Stimulated activated CD4-positive, alpha-beta T cell treated with anti-CD3 and anti-CD28 coated beads, Interleukin-1b, Interleukin-23, amount 100 ng/mL, for 24 hours (primary cell): ENCODE measurements at regions not wholly inside any gene's neighbourhood (a gene's known extent, or its start where the extent isn't known, plus 50 kb on each side); places are given as distances from the start of the nearest gene placed in this dataset.

ENCODE experiments used
- DNase-seq, 4 experiments: peaks; one replicate each; pipeline ENCODE4 v3.0.0-alpha.2; 2020; ENCODE audit warnings: low read depth in 4 of 4, low spot score in 1 of 4

GRCh38 chr1:218525451-218526197 is 180.5 kb downstream of the TGFB2 start:
- no peak for DNase-seq

- DNase-seq: no peak
Observed at GRCh38 chr1:218526198-218526580, 181.1 kb downstream of the TGFB2 start.

GRCh38 chr1:218527737-218528136 is 182.6 kb downstream of the TGFB2 start:
- DNase-seq: no peak

GRCh38 chr1:218529646-218530300 is 184.6 kb downstream of the TGFB2 start:
- no peak for DNase-seq

GRCh38 chr1:218531936-218532335 is 186.8 kb downstream of the TGFB2 start:
- no peak for DNase-seq

DNA sequence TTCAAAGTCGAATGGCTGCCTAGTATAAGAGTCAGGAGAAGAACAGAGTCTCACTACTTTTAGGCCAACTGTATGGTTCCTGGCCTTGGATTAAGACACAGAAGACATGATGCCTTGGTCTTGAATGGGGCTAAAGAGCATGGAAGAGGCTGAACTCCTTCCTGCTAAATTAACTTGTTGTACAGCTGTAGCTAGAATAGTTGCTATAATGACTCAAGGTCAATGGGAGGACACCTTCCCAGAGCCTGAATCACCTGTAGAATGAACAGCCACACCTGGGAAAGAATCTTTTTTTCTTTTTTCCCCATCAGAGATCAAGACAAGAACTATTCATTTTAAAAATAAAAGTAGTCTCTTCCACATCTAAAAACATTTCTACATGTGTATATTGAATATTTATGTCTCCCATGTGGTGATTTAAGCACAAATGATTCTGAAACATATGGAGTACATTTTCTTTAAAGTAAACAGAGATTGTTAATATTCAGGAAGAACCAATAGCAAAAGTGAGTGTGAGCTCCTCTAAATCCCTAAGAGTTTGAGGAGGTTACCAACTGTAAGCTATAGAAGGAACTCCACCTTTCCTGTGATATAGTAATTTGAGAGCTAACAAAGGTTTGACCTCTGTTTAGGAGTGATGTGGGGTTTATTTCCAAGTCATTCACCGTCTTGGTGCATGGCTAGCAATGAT is 191.3 kb downstream of the TGFB2 start:
- DNase-seq: no peak

GRCh38 chr1:218537122-218537913 is 192.2 kb downstream of the TGFB2 start:
- no peak for DNase-seq

GRCh38 chr1:218538341-218538740 is 193.2 kb downstream of the TGFB2 start:
- no peak for DNase-seq

DNA sequence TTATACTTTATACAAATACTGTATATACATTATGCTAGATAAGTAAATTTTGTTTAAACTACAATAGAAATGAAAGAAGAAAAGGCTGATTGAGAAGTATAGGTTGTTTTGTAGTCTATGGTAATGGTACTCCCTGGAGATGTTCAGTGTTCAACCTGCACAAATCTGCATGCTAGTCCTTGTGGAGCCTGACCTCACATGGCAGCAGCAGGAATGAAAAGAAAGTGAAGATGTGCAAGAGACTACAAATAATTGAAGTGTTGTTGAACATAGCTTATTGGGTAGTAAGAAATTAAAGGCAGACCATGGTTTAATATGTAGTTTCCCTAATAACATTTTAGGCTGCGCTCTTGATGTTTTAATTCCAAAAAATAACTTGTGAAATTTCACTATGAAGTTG is 201.2 kb downstream of the TGFB2 start:
- no peak for DNase-seq

DNA sequence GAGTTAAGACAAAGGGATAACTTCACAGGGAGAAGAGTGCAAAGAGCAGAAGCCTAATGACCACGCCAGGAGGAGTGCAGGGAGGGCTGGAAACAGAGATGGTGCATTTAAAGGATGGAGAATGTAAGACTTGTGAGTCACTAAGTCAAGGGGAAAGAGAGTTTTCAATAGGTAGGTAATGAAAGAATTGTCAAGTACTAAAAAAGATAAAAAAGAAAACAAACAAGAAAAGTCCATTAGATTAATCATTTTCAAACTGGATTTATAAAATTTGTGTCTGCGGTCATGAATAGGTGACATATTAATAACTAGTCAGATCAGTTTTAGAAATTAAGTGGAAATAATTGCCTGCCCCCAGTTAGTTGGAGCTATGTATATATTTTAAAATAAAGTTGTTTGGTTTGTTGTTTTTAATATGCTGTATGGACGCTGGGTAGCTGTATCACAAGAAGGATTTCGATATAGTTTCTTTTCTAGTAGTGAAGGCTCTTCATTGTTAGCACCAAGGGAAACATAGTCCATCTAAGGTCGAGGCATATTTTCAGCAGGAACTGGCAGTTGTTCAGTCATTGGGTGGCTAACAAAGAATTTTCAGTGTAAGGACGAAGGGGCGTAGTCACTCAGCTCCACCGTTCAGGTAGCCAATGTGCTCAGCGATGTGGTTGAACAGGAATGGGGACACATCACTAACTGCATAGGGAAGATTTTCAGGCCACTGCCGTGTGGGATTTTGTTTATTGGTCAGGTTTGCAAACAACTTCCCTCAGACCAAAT is 203.0 kb downstream of the TGFB2 start:
- no peak for DNase-seq

GRCh38 chr1:218548764-218549163 is 203.6 kb downstream of the TGFB2 start:
- no peak for DNase-seq

DNA sequence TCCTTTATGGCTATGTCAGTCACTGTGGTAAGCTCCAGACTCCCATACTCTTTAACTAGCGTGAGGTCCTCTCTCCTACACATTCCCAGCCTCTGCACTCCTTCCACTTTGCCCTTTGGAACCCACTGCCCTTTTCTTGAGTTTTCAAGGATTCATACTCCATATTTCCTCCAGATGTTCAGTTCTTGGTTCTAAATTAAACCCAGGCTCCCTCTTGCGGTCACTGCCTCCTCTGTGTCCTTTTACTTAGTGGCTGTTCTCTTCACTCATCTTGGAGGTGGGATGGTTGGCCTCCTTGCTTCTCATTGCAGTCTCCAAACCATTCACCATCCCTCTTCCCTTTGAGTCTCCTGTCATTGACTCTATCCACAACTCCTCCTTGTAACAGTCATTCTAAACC is 208.1 kb downstream of the TGFB2 start:
- DNase-seq: no peak

DNA sequence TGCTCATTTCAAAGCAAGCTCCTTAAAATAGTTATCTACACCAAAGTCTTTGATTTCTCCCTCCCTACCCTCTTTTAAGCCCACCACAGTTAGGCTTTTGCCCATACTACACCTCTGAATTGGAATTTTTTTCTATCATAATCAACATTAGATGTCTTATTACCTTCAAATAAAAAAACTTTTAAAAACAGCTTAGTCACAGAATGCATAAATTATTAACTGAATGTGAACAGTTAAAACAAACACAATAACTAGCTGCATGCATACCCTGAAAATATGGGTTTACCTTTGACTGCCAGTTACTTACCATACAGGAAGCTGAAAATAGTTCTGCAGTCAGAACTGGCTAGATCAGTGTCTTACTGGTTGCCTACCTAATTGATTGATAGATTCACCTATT is 210.9 kb downstream of the TGFB2 start:
- no peak for DNase-seq

GRCh38 chr1:218557731-218558130 is 212.6 kb downstream of the TGFB2 start:
- DNase-seq: no peak

DNA sequence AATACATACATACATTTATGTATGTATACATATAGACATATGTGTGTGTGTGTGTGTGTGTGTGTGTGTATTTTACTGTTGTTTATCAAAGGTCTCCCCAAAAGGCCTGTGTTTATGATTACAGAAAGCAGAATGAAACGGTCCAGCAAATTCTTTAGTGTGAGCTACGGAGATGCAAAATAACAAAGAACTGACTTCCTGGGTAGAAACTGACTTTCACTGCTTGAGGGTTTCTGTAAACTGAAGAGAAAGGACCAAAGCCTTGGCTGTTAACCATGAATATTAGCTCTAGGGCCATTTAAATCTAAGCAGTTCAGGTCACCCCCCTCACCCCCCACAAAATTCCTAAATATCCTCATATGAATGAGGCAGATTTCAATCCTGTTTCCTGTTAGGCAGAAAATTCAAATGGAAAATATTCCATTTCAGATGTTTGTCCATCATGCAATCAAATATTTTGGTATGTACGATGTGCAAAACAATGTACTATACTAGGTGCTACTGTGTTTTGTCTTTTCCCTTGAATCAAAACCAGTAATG is 213.2 kb downstream of the TGFB2 start:
- no peak for DNase-seq

DNA sequence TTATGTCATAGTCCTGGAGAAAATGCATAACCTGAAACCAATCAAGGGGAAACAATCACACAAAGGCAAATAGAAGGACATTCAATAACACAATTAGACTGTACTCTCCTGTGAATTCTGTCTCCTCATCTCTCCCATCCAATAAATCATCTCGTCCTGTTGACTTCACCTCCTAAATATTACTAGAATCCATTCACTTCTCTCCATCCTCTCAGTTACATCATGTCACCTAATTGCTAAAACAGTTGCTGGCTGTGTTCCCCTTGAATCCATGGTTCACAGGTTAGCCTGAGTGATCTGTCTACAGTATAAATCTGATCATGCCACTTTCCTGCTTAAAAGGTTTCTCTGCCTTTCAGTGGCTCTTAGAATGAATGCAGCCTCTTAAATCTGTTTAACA is 220.2 kb downstream of the TGFB2 start:
- DNase-seq: no peak

- DNase-seq: no peak
Observed at GRCh38 chr1:218568962-218569550, 223.9 kb downstream of the TGFB2 start.

DNA sequence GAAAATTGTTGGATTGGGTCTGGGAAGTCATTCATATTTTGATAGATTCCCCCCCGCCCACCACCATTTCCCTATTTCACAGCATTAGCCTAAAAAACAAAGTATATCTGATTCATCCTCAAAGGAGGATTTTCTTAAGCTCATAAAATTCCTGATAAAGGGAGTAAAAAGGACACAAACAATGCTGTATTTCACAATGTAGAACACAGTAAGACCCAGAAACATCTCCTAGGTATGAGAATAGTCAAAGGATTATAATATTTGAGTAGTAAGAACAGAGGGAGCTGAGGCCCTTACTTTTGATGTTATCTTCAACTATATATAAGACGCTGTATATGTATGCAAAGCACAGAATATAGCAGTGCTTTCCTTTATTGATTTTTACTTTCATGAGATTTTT is 225.3 kb downstream of the TGFB2 start:
- no peak for DNase-seq

GRCh38 chr1:218571491-218571890 is 226.4 kb downstream of the TGFB2 start:
- DNase-seq: no peak

DNA sequence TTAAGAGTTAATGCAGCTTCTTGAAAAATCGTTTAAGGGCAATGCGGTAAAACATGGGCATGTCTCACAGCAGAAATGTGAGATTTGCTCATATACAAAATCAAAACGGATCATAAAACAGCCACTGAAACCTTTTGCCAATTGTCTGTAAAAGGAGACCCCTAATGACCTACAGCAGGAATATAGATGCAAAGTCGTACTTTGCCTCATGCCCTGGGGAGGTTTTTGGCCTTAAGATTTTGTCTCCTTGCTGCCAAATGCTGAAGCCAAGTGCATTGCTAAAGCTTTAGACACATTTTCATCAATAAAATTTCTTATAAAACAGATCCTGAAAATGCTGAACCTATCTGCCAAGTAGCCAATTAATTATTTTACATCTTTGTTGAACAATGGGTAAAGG is 226.9 kb downstream of the TGFB2 start:
- no peak for DNase-seq
